ENCODE measurements at regions not wholly inside any gene's neighbourhood (a gene's known extent, or its start where the extent isn't known, plus 50 kb on each side); places are given as distances from the start of the nearest gene placed in this dataset.

GRCh38 chr9:26231391-26231790 is 553.1 kb upstream of the TUSC1 start:
- intact Hi-C loops (cut with DNase I): no loop called here
- TF ChIP-seq POLR2A (IDR thresholded peaks at IDR 0.05) (no peak), CTCF (IDR thresholded peaks at IDR 0.05) (no peak), EP300 (IDR thresholded peaks at IDR 0.05) (no peak)
- WGBS, 3 donors: 68 to 73% (median 72%) methylated on average over 4 of the region's 4 CpGs
- H3K4me1 ChIP-seq (ENCODE audit: insufficient read depth): no peaks in the 10 kb centered on the region
- H3K27ac ChIP-seq: no peak overlapping the region
- H3K27me3 ChIP-seq: no peaks in the 10 kb centered on the region
- H3K4me3 ChIP-seq: no peak overlapping the region
- no peaks in the 10 kb centered on the region for H3K36me3 ChIP-seq
- no peak for DNase-seq
- H3K9me3 ChIP-seq: no peaks in the 10 kb centered on the region

DNA sequence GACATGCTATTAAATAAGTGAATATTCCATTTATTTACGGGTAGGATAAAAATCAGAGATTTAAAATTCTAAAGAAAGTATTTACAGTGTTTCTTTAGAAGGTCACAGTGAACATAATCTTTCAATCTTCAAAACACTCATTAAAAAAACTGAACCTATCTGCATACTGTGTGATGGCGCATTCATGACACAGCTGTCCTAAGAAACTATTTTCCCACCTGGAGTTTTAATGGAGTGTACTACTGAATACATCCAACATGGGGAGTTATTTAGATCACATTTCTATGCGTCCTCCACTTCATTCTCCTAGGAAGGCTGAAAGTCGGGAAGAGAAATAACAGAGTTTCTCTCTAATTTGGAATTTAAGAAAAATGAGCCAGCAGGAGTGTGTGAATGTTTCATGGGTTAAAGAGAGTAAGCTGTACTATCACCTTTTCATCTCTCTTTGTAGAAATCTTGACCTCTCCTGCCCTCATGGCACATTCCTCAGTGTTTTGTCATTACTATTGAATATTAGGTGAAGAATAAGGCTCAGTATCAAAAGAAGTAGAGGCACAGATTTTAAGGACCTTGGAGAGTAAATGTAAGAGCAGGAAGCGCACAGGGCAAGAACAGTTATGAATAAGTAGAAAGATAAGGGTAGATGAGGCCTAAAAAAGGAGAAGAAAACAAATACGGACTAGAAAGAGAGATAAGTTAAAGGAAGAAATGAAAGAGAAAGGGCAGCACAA is 551.2 kb upstream of the TUSC1 start:
- no peaks in the 10 kb centered on the region for H3K27me3 ChIP-seq
- H3K36me3 ChIP-seq: no peaks in the 10 kb centered on the region
- intact Hi-C loops (cut with DNase I): no loop called here
- no peaks in the 10 kb centered on the region for H3K4me1 ChIP-seq (ENCODE audit: insufficient read depth)
- no peaks in the 10 kb centered on the region for H3K9me3 ChIP-seq
- H3K4me3 ChIP-seq: no peak overlapping the region
- TF ChIP-seq CTCF (IDR thresholded peaks at IDR 0.05): no peak
- no peak for TF ChIP-seq EP300 (IDR thresholded peaks at IDR 0.05)
- no peak for TF ChIP-seq POLR2A (IDR thresholded peaks at IDR 0.05)
- DNase-seq: no peak
- no peak overlapping the region for H3K27ac ChIP-seq
- 65 to 75% (median 65%) methylated on average over 6 of the region's 6 CpGs for WGBS, 3 donors

DNA sequence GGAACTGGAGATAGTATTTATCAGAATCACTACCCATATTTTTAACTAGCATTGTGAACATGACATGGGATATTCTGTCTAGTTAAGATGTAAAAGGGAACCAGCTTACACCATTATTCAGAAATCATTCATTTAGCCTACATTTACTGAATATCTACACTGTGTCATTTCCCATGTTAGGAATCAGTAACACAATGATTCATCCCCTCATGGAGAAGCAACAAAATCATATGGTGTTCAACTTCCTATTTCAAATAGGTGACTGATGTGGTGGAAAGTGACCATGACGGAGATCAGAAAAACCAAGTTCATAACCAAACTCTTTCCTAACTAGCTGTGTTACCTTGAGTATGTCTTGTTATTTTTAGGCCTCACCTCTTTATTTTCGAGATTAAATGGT is 550.0 kb upstream of the TUSC1 start:
- Histone ChIP-seq H3K4me3 (no peak overlapping the region), H3K27me3 (no peaks in the 10 kb centered on the region), H3K27ac (no peak overlapping the region), H3K9me3 (no peaks in the 10 kb centered on the region), H3K4me1 (ENCODE audit: insufficient read depth) (no peaks in the 10 kb centered on the region), H3K36me3 (no peaks in the 10 kb centered on the region)
- no peak for DNase-seq
- TF ChIP-seq EP300 (IDR thresholded peaks at IDR 0.05) (no peak), CTCF (IDR thresholded peaks at IDR 0.05) (no peak), POLR2A (IDR thresholded peaks at IDR 0.05) (no peak)
- WGBS, 3 donors: 54 to 66% (median 55%) methylated on average over 2 of the region's 2 CpGs
- intact Hi-C loops (cut with DNase I): no loop called here

GRCh38 chr9:26221290-26221689 is 543.0 kb upstream of the TUSC1 start:
- no peak overlapping the region for H3K4me3 ChIP-seq
- intact Hi-C loops (cut with DNase I): no loop called here

More at GRCh38 chr9:26221290-26221689, 543.0 kb upstream of the TUSC1 start:
- no peak for DNase-seq
- Histone ChIP-seq H3K9me3 (no peaks in the 10 kb centered on the region), H3K36me3 (no peaks in the 10 kb centered on the region), H3K4me1 (ENCODE audit: insufficient read depth) (no peaks in the 10 kb centered on the region), H3K27me3 (no peaks in the 10 kb centered on the region), H3K27ac (no peak overlapping the region)
- TF ChIP-seq POLR2A (IDR thresholded peaks at IDR 0.05): no peak
- no peak for TF ChIP-seq CTCF (IDR thresholded peaks at IDR 0.05)
- no peak for TF ChIP-seq EP300 (IDR thresholded peaks at IDR 0.05)
